CD4-positive, alpha-beta T cell (primary cell): ENCODE measurements at regions not wholly inside any gene's neighbourhood (a gene's known extent, or its start where the extent isn't known, plus 50 kb on each side); places are given as distances from the start of the nearest gene placed in this dataset.

Experiments used
- ATAC-seq: fragments of 200-7000 bp; cut with Tn5 transposase; one replicate; pipeline ENCODE4 v1.10.0; 2022; ENCODE audit warnings: mild to moderate bottlenecking; ENCODE audit not compliant: poor library complexity
- CTCF ChIA-PET: fragments of 350-600 bp; sonication (Branson Sonifier 250); formaldehyde crosslinking; loops from one replicate; lab custom pipeline; 2021; ENCODE audit warnings: antibody characterized with exemption, inconsistent platforms; lab: Charles Lee
- POLR2A ChIA-PET: fragments of 350-600 bp; sonication (Branson Sonifier 250); formaldehyde crosslinking; loops from one replicate; lab custom pipeline; 2021; ENCODE audit warnings: antibody characterized with exemption, inconsistent platforms; lab: Charles Lee
- DNase-seq, 14 experiments: peaks; one replicate each; pipeline ENCODE4 v3.0.0-alpha.2; 2013 to 2020; ENCODE audit warnings: mixed read lengths in 2 of 14
- H3K27ac ChIP-seq, 2 donors: one replicate each; pipeline versions ENCODE4 v1.5.1 to v1.7.0; 2013; ENCODE audit warnings: low read length in 2 of 2, low read depth in 1 of 2, mild to moderate bottlenecking in 1 of 2
- H3K27me3 ChIP-seq, 2 experiments: 1 replicate in 1 of 2; 2 replicates in 1 of 2; pipeline versions ENCODE4 v1.6.1 to v1.7.0; 2013; ENCODE audit warnings: low read length in 2 of 2, control low read depth in 1 of 2, mild to moderate bottlenecking in 1 of 2, moderate library complexity in 1 of 2; ENCODE audit not compliant: insufficient read depth in 2 of 2, control insufficient read depth in 1 of 2
- H3K36me3 ChIP-seq: one replicate; pipeline ENCODE4 v1.6.1; 2013; ENCODE audit warnings: low read length, control low read depth; ENCODE audit not compliant: insufficient read depth
- H3K4me1 ChIP-seq: one replicate; pipeline ENCODE4 v1.6.1; 2013; ENCODE audit warnings: low read length, control low read depth; ENCODE audit not compliant: insufficient read depth
- H3K4me3 ChIP-seq: one replicate; pipeline ENCODE4 v1.5.1; 2013; ENCODE audit warnings: mild to moderate bottlenecking, low read length, moderate library complexity
- H3K9me3 ChIP-seq, 2 experiments: 1 replicate in 1 of 2; 2 replicates in 1 of 2; pipeline versions ENCODE4 v1.6.1 to v1.7.0; 2013; ENCODE audit warnings: low read length in 2 of 2, mild to moderate bottlenecking in 2 of 2, control low read depth in 1 of 2, moderate library complexity in 1 of 2; ENCODE audit not compliant: control insufficient read depth in 1 of 2, insufficient read depth in 1 of 2
- H3K27ac Mint-ChIP-seq: one replicate; pipeline ENCODE4 v1.8.0; 2020; ENCODE audit warnings: mixed read lengths
- H3K27me3 Mint-ChIP-seq: one replicate; pipeline ENCODE4 v1.8.0; 2021; ENCODE audit warnings: mixed read lengths
- H3K36me3 Mint-ChIP-seq: one replicate; pipeline ENCODE4 v1.8.0; 2021; ENCODE audit warnings: low read depth, mixed read lengths
- H3K4me1 Mint-ChIP-seq: one replicate; pipeline ENCODE4 v1.8.0; 2021; ENCODE audit warnings: low read depth, mixed read lengths
- H3K4me3 Mint-ChIP-seq: one replicate; pipeline ENCODE4 v1.8.0; 2020; ENCODE audit warnings: mild to moderate bottlenecking, mixed read lengths
- H3K9me3 Mint-ChIP-seq: one replicate; pipeline ENCODE4 v1.8.0; 2020; ENCODE audit warnings: mixed read lengths
- intact Hi-C, 2 experiments: fragments of 100-400 bp; cut with DNase I in 1 of 2; cut with micrococcal nuclease in 1 of 2; formaldehyde crosslinking; loops; one replicate each; pipeline versions ENCODE4 v1.15.1 to v1.9.0; 2023 to 2025; cut with DNase I, micrococcal nuclease
- TF ChIP-seq, protein P1 (sequence below): fragments of 200-600 bp; IDR thresholded peaks from one replicate; pipeline ENCODE4 v1.8.0; 2022; ENCODE audit warnings: antibody characterized with exemption, mild to moderate bottlenecking

DNA sequence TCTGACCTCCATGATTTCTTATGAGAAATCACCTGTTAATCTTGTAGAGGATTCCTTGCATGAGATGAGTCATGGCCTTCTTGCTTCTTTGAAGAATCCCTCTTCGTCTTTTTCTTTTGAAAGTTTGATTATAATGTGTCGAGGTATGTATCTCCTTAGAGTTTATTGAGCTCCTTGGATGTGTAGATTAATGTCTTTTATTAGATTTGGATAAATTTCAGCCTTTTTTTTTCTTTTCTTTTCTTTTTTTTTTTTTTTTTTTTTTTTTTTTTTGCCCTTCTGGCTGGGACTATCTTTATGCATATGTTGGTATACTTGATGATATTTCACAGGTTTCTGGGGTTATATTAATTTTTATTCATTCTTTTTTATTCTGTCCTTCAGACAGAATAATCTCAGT lies 72.3 kb upstream of the ITGA4 start:
- DNase-seq (no peak), ATAC-seq (no peak)
- no peak overlapping the region for H3K4me3 ChIP-seq
- no peak overlapping the region for H3K27ac ChIP-seq
- no peaks in the 10 kb centered on the region for H3K27me3 Mint-ChIP-seq
- no peaks in the 10 kb centered on the region for H3K4me1 Mint-ChIP-seq
- no peaks in the 10 kb centered on the region for H3K27me3 ChIP-seq
- H3K27ac Mint-ChIP-seq = no peak overlapping the region
- no peak overlapping the region for H3K4me3 Mint-ChIP-seq
- ChIA-PET CTCF (no interaction called here), POLR2A (no interaction called here)
- no peaks in the 10 kb centered on the region for H3K9me3 Mint-ChIP-seq
- TF ChIP-seq, protein P1, sequence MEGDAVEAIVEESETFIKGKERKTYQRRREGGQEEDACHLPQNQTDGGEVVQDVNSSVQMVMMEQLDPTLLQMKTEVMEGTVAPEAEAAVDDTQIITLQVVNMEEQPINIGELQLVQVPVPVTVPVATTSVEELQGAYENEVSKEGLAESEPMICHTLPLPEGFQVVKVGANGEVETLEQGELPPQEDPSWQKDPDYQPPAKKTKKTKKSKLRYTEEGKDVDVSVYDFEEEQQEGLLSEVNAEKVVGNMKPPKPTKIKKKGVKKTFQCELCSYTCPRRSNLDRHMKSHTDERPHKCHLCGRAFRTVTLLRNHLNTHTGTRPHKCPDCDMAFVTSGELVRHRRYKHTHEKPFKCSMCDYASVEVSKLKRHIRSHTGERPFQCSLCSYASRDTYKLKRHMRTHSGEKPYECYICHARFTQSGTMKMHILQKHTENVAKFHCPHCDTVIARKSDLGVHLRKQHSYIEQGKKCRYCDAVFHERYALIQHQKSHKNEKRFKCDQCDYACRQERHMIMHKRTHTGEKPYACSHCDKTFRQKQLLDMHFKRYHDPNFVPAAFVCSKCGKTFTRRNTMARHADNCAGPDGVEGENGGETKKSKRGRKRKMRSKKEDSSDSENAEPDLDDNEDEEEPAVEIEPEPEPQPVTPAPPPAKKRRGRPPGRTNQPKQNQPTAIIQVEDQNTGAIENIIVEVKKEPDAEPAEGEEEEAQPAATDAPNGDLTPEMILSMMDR = no peak
- H3K36me3 Mint-ChIP-seq = peaks cover 16% of the 10 kb centered on the region
- H3K36me3 ChIP-seq = no peaks in the 10 kb centered on the region
- no peaks in the 10 kb centered on the region for H3K9me3 ChIP-seq
- no peaks in the 10 kb centered on the region for H3K4me1 ChIP-seq
- intact Hi-C loops = no loop called here

DNA sequence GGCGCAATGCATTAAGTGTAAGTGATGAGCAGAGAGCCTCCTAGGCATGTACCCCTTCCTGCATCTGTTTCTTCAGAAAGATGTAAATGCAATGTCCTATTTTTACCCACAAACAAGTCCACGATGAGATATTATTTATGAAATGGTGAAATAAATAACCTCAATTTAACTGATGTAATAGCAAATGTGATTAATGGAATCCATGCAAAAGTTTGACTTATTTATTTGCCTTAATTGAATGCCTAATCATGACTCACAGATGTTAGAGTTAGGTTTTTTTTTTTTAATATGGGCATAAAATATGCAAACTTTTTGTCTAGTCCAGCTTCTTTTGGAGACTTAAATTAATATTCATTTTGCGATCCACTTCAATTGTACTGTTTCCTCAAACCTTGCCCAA lies 67.7 kb upstream of the ITGA4 start:
- ATAC-seq (no peak), DNase-seq (no peak)
- H3K4me1 ChIP-seq = no peaks in the 10 kb centered on the region
- ChIA-PET CTCF (no interaction called here), POLR2A (no interaction called here)
- H3K27me3 ChIP-seq = no peaks in the 10 kb centered on the region
- H3K27ac ChIP-seq = no peak overlapping the region
- peaks cover 19% of the 10 kb centered on the region for H3K4me1 Mint-ChIP-seq
- no peak overlapping the region for H3K4me3 Mint-ChIP-seq
- no peaks in the 10 kb centered on the region for H3K9me3 Mint-ChIP-seq
- no peak overlapping the region for H3K27ac Mint-ChIP-seq
- H3K36me3 ChIP-seq = no peaks in the 10 kb centered on the region
- TF ChIP-seq, protein P1 = no peak
- no peaks in the 10 kb centered on the region for H3K27me3 Mint-ChIP-seq
- intact Hi-C loops = no loop called here
- H3K4me3 ChIP-seq = no peak overlapping the region
- no peaks in the 10 kb centered on the region for H3K9me3 ChIP-seq
- peaks cover 5% of the 10 kb centered on the region for H3K36me3 Mint-ChIP-seq

DNA sequence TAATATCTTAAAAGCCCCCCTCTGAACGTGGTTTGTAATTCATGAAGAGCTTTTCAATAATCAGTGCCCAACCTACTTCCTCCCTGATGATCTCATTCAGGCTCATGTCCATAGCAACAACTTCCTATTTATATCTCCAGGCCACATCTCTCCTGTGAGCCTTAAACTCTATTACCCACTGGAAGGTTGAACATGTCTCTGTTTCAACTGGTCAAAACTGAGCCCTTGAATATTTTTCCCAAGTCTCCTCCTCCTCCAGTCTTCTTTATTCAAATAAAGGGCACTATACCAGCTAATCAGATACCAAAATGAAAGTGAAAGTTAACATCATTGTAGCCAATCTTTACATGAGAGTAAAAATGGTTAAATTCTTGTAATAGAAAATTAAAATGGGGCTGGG lies 63.7 kb upstream of the ITGA4 start:
- Histone ChIP-seq H3K9me3 (no peaks in the 10 kb centered on the region), H3K27me3 (no peaks in the 10 kb centered on the region), H3K27ac (peak overlapping the region in 1 of 2 donors; percentile 56), H3K4me1 (peaks cover 8% of the 10 kb centered on the region), H3K4me3 (peak overlapping the region; percentile 15), H3K36me3 (no peaks in the 10 kb centered on the region)
- Mint-ChIP-seq H3K4me1 (peaks cover 35% of the 10 kb centered on the region), H3K27ac (peak overlapping the region; percentile 11), H3K27me3 (no peaks in the 10 kb centered on the region), H3K36me3 (no peaks in the 10 kb centered on the region), H3K4me3 (peak overlapping the region; percentile 14), H3K9me3 (no peaks in the 10 kb centered on the region)
- intact Hi-C loops = no loop called here
- DNase-seq (peak in 3 of 14 experiments; percentile 48 to 75 (median 54)), ATAC-seq (peak; percentile 51)
- ChIA-PET CTCF (no interaction called here), POLR2A (interaction anchor here (0.7 to 1.4 kb wide), 6 partner anchors 13 to 96 kb away, joined by 3 to 4 read pairs (median 3); partner anchors contain the start of gene ITGA4)
- TF ChIP-seq, protein P1 = no peak
